H1 (cell line): ENCODE measurements at regions not wholly inside any gene's neighbourhood (a gene's known extent, or its start where the extent isn't known, plus 50 kb on each side); places are given as distances from the start of the nearest gene placed in this dataset.

Experiments used
- CTCF ChIA-PET: fragments of 300-600 bp; sonication (Branson Sonifier 250); formaldehyde crosslinking; loops from one replicate; lab custom pipeline; 2021; ENCODE audit not compliant: partially characterized antibody; lab: Charles Lee
- POLR2A ChIA-PET: fragments of 300-600 bp; sonication (Branson Sonifier 250); formaldehyde crosslinking; loops from one replicate; lab custom pipeline; 2021; ENCODE audit warnings: inconsistent platforms; ENCODE audit not compliant: partially characterized antibody; lab: Charles Lee
- DNase-seq, 2 experiments: peaks; one replicate each; pipeline versions ENCODE4 v3.0.0 to v3.0.0-alpha.2; 2010 to 2022; ENCODE audit warnings: low spot score in 2 of 2, low read depth in 1 of 2, mixed read lengths in 1 of 2
- FAIRE-seq: peaks from 2 replicates; lab custom pipeline; 2011; peaks lifted over from hg19 to GRCh38; lab: Jason Lieb, UNC
- H2AFZ ChIP-seq: 2 replicates; pipeline ENCODE4 v1.8.1; 2012; ENCODE audit warnings: low read length, inconsistent platforms
- H2AK5ac ChIP-seq: 2 replicates; pipeline ENCODE4 v1.6.1; 2013; ENCODE audit warnings: low read depth, low read length
- H2BK120ac ChIP-seq: replicated peaks from 2 replicates; pipeline ENCODE3; 2013; ENCODE audit warnings: low read depth, low read length, inconsistent platforms
- H2BK12ac ChIP-seq: 2 replicates; pipeline ENCODE4 v1.6.1; 2013; ENCODE audit warnings: low read depth, low read length
- H2BK15ac ChIP-seq: 2 replicates; pipeline ENCODE4 v1.6.1; 2013; ENCODE audit warnings: low read length
- H2BK20ac ChIP-seq: 2 replicates; pipeline ENCODE4 v1.6.1; 2013; ENCODE audit warnings: low read length
- H2BK5ac ChIP-seq: 2 replicates; pipeline ENCODE4 v1.6.1; 2013; ENCODE audit warnings: low read depth, low read length
- H3K14ac ChIP-seq: 2 replicates; pipeline ENCODE4 v1.6.1; 2013; ENCODE audit warnings: inconsistent platforms; ENCODE audit not compliant: insufficient read length
- H3K18ac ChIP-seq: 2 replicates; pipeline ENCODE4 v1.6.1; 2013; ENCODE audit warnings: low read length; ENCODE audit errors: extremely low read depth
- H3K23ac ChIP-seq: 2 replicates; pipeline ENCODE4 v1.6.1; 2013; ENCODE audit warnings: inconsistent platforms; ENCODE audit not compliant: insufficient read length
- H3K23me2 ChIP-seq: 2 replicates; pipeline ENCODE4 v1.6.1; 2013; ENCODE audit warnings: low read depth, low read length
- H3K27ac ChIP-seq: 2 replicates; pipeline ENCODE4 v1.6.1; 2011; ENCODE audit warnings: low read depth, low read length, inconsistent platforms
- H3K27me3 ChIP-seq, 4 experiments: replicated peaks in 1 of 4; 1 replicate in 1 of 4; 2 replicates in 3 of 4; pipeline versions ENCODE4 v1.6.1 to v1.8.1; 2011 to 2013; ENCODE audit warnings: low read length in 3 of 4, mild to moderate bottlenecking in 3 of 4, inconsistent platforms in 2 of 4, mixed read lengths in 2 of 4, moderate library complexity in 1 of 4; ENCODE audit not compliant: control insufficient read depth in 3 of 4, insufficient read depth in 3 of 4; ENCODE audit errors: extremely low read depth in 1 of 4
- H3K36me3 ChIP-seq, 4 experiments: 2 replicates each; pipeline versions ENCODE4 v1.6.1 to v1.8.1; 2011 to 2013; ENCODE audit warnings: mild to moderate bottlenecking in 4 of 4, low read length in 3 of 4, moderate library complexity in 2 of 4, control low read depth in 1 of 4, inconsistent platforms in 1 of 4; ENCODE audit not compliant: insufficient read depth in 4 of 4, control insufficient read depth in 2 of 4
- H3K4ac ChIP-seq: replicated peaks from 2 replicates; pipeline ENCODE3; 2013; ENCODE audit warnings: low read length, low read depth, mixed read lengths, inconsistent platforms; ENCODE audit not compliant: insufficient read length
- H3K4me1 ChIP-seq, 4 experiments: replicated peaks in 1 of 4; 1 replicate in 1 of 4; 2 replicates in 3 of 4; pipeline versions ENCODE4 v1.6.1 to v1.8.1; 2011 to 2013; ENCODE audit warnings: low read length in 3 of 4, inconsistent platforms in 2 of 4, mixed read lengths in 1 of 4; ENCODE audit not compliant: insufficient read depth in 4 of 4, control insufficient read depth in 3 of 4
- H3K4me2 ChIP-seq, 2 experiments: 2 replicates each; pipeline versions ENCODE4 v1.6.1 to v1.8.1; 2011 to 2013; ENCODE audit warnings: low read depth in 2 of 2, low read length in 2 of 2, control low read depth in 1 of 2, inconsistent platforms in 1 of 2, mild to moderate bottlenecking in 1 of 2; ENCODE audit not compliant: insufficient read depth in 1 of 2
- H3K4me3 ChIP-seq, 4 experiments: fragments of 200-600, 300-600 bp in 1 of 4; sonication (generic), shearing (Covaris generic), sonication (Bioruptor Twin) in 1 of 4; 2 replicates each; pipeline versions ENCODE4 v1.5.1 to v1.8.1; 2011 to 2016; ENCODE audit warnings: low read length in 4 of 4, low read depth in 3 of 4, control low read depth in 2 of 4, inconsistent platforms in 2 of 4, mild to moderate bottlenecking in 2 of 4, mixed read lengths in 1 of 4, moderate library complexity in 1 of 4; ENCODE audit not compliant: insufficient read depth in 2 of 4; ENCODE audit errors: extremely low read depth in 1 of 4
- H3K56ac ChIP-seq: replicated peaks from 2 replicates; pipeline ENCODE3; 2013; ENCODE audit warnings: low read depth, mild to moderate bottlenecking, mixed read lengths, low read length, inconsistent platforms; ENCODE audit not compliant: insufficient read length
- H3K79me1 ChIP-seq: 2 replicates; pipeline ENCODE4 v1.6.1; 2013; ENCODE audit warnings: low read depth, low read length, control low read depth
- H3K79me2 ChIP-seq, 2 experiments: 2 replicates each; pipeline versions ENCODE4 v1.6.1 to v1.8.1; 2012 to 2013; ENCODE audit warnings: low read length in 2 of 2, mild to moderate bottlenecking in 2 of 2, inconsistent platforms in 1 of 2; ENCODE audit not compliant: insufficient read depth in 2 of 2, control insufficient read depth in 1 of 2
- H3K9ac ChIP-seq, 4 experiments: replicated peaks in 1 of 4; 1 replicate in 1 of 4; 2 replicates in 3 of 4; pipeline versions ENCODE4 v1.6.1 to v1.8.1; 2011 to 2013; ENCODE audit warnings: low read depth in 3 of 4, low read length in 3 of 4, control low read depth in 2 of 4, mild to moderate bottlenecking in 2 of 4, moderate library complexity in 2 of 4, inconsistent platforms in 1 of 4; ENCODE audit errors: extremely low read depth in 1 of 4
- H3K9me3 ChIP-seq, 2 experiments: 2 replicates each; pipeline versions ENCODE4 v1.6.1 to v1.8.1; 2012 to 2013; ENCODE audit warnings: mild to moderate bottlenecking in 2 of 2, moderate library complexity in 2 of 2, control low read depth in 1 of 2, inconsistent platforms in 1 of 2, low read depth in 1 of 2, low read length in 1 of 2, mixed read lengths in 1 of 2; ENCODE audit not compliant: insufficient read depth in 2 of 2
- H4K20me1 ChIP-seq, 2 experiments: replicated peaks in 1 of 2; 2 replicates each; pipeline versions ENCODE3 to v1.8.1; 2011 to 2013; ENCODE audit warnings: inconsistent platforms in 2 of 2, low read length in 2 of 2, mild to moderate bottlenecking in 1 of 2; ENCODE audit not compliant: insufficient read depth in 2 of 2, control insufficient read depth in 1 of 2
- H4K5ac ChIP-seq: 2 replicates; pipeline ENCODE4 v1.6.1; 2013; ENCODE audit warnings: low read length, low read depth, mixed read lengths, inconsistent platforms; ENCODE audit not compliant: insufficient read length
- H4K8ac ChIP-seq: 2 replicates; pipeline ENCODE4 v1.8.0; 2013; ENCODE audit warnings: mild to moderate bottlenecking, moderate library complexity, low read length, inconsistent platforms; ENCODE audit not compliant: insufficient read depth; ENCODE audit errors: extremely low read depth
- H4K91ac ChIP-seq: replicated peaks from 2 replicates; pipeline ENCODE3; 2013; ENCODE audit warnings: low read length, mixed read lengths, inconsistent platforms; ENCODE audit not compliant: insufficient read length
- FOSL1 ChIP-seq: IDR thresholded peaks from 2 replicates; pipeline ENCODE4 v1.6.1; 2011; ENCODE audit warnings: mild to moderate bottlenecking, low read depth, low read length, moderate library complexity; ENCODE audit not compliant: insufficient read depth
- POLR2AphosphoS5 ChIP-seq: IDR thresholded peaks from 2 replicates; pipeline ENCODE4 v1.6.1; 2011; ENCODE audit warnings: low read depth, low read length
- POU5F1 ChIP-seq: IDR thresholded peaks from 2 replicates; pipeline ENCODE4 v1.6.1; 2011; ENCODE audit warnings: low read depth, mild to moderate bottlenecking, low read length, moderate library complexity
- RBBP5 ChIP-seq: IDR thresholded peaks from 2 replicates; pipeline ENCODE4 v1.7.1; 2012; ENCODE audit warnings: low read depth, mild to moderate bottlenecking, inconsistent platforms, low read length, moderate library complexity, borderline replicate concordance
- RXRA ChIP-seq: IDR thresholded peaks from 2 replicates; pipeline ENCODE4 v1.6.1; 2011; ENCODE audit warnings: low read depth, mild to moderate bottlenecking, low read length, moderate library complexity; ENCODE audit not compliant: insufficient read depth
- SP4 ChIP-seq: IDR thresholded peaks from 2 replicates; pipeline ENCODE4 v1.6.1; 2012; ENCODE audit warnings: low read length, inconsistent platforms
- WGBS, 2 experiments: shearing (Covaris generic) in 1 of 2; methylation state at CpG; one replicate each; pipeline versions ENCODE4 v1.1.6 to v1.1.7; 2013 to 2015; ENCODE audit warnings: low lambda C conversion rate in 2 of 2, mixed read lengths in 2 of 2, inconsistent platforms in 1 of 2, low coverage in 1 of 2, missing lambda C conversion rate in 1 of 2; ENCODE audit not compliant: insufficient replicate concordance in 2 of 2, insufficient coverage in 1 of 2, insufficient read length in 1 of 2; ENCODE audit errors: extremely low coverage in 1 of 2, missing lambda C conversion rate in 1 of 2; 5-methylcytosine and 5-hydroxymethylcytosine counted together

DNA sequence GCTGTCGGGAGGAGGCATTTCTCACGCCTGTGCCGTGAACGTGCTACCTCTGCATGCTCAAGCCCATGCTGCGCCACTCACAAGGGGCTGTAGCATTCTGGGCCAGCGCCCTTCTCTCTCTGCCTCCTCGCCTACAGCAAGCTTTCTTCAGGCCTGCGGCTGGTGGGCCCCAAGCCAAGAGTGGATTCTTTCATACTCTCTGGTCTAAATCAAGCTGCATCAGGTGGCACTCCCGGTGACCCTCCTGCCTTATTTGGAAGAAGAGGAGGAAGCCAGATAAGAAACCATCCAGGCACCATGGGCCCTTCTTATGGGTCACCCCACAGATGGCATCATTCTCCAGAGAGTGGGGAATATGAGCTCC lies 86.7 kb upstream of the DUSP5 start:
- Histone ChIP-seq H4K5ac (no peak overlapping the region), H4K8ac (no peak overlapping the region), H3K23ac (no peak overlapping the region), H3K4ac (no peak overlapping the region), H3K4me2 (no peak overlapping the region), H2BK120ac (no peak overlapping the region), H3K27me3 (no peaks in the 10 kb centered on the region), H3K4me3 (no peak overlapping the region), H3K79me2 (no peaks in the 10 kb centered on the region), H2AFZ (no peak overlapping the region), H3K14ac (no peak overlapping the region), H4K20me1 (no peaks in the 10 kb centered on the region), H2BK5ac (no peak overlapping the region), H3K23me2 (no peaks in the 10 kb centered on the region), H3K79me1 (no peaks in the 10 kb centered on the region), H3K36me3 (no peaks in the 10 kb centered on the region), H2BK20ac (no peak overlapping the region), H3K9me3 (no peaks in the 10 kb centered on the region), H3K4me1 (peaks cover 0 to 11% (median 3%) of the 10 kb centered on the region in 4 experiments; a peak in 6 of 7 replicates), H3K27ac (no peak overlapping the region), H3K56ac (no peak overlapping the region), H2BK15ac (no peak overlapping the region), H2AK5ac (peak overlapping the region; percentile 75; the same call in 1 of the 2 replicates), H2BK12ac (peak overlapping the region; percentile 60; the same call in 1 of the 2 replicates), H3K18ac (no peak overlapping the region), H3K9ac (no peak overlapping the region), H4K91ac (no peak overlapping the region)
- FAIRE-seq (no peak), DNase-seq (no peak)
- ChIA-PET POLR2A (interaction anchor here (1.0 kb wide), 1 partner anchor 90 kb away, joined by 3 read pairs; no protein-coding TSS in a partner anchor), CTCF (interaction anchor here (1.0 to 1.9 kb wide), 5 partner anchors 11 to 136 kb away, joined by 3 to 7 read pairs (median 4); no protein-coding TSS in a partner anchor)
- no peak for TF ChIP-seq RXRA
- TF ChIP-seq FOSL1 = no peak
- no peak for TF ChIP-seq SP4
- TF ChIP-seq POLR2AphosphoS5 = no peak
- no peak for TF ChIP-seq RBBP5
- TF ChIP-seq POU5F1 = no peak
- whole genome bisulfite sequencing, 2 experiments = 87% methylated on average over 9 of the region's 9 CpGs; no CpG with 5 or more reads in 1 of the 2 experiments
